Medulla oblongata (tissue), 1 donor: ENCODE measurements at regions not wholly inside any gene's neighbourhood (a gene's known extent, or its start where the extent isn't known, plus 50 kb on each side); places are given as distances from the start of the nearest gene placed in this dataset.

Experiments
- DNase-seq: peaks from one replicate; pipeline ENCODE4 v3.0.0-alpha.2; 2015; ENCODE audit errors: extremely low spot score

GRCh38 chr12:71239731-71240130, 81.9 kb upstream of the TSPAN8 start:
- DNase-seq, result peak; percentile 14

GRCh38 chr12:71237128-71237527, 79.3 kb upstream of the TSPAN8 start:
- no peak for DNase-seq

DNA sequence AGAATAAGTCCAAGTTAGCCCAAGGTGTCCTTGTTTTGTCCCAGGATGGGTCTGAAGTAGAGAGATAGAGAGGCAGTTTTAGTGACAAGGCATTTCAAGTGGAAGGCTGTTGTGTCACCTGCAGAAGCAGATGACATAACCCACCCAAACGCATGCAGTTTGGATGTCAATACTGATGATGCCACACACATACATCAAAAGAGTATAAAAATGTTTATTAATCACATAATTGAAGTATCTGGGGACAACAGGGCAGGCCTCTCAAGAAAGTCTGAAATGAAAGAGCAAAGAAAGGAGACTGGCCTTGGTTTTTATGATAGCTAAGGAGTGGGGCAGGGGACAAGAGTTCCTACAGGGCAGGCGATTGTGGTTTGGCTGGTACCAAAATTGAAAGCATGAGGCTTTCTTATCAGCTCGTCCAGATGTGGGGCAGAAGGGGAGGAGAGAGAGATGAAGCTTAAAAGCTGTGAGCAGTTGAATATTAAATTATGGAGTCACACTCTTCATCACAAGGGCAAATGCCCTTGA, 78.4 kb upstream of the TSPAN8 start:
- no peak for DNase-seq

GRCh38 chr12:71233083-71233482, 75.3 kb upstream of the TSPAN8 start:
- DNase-seq, result no peak

GRCh38 chr12:71230542-71230941, 72.7 kb upstream of the TSPAN8 start:
- DNase-seq, result no peak

DNA sequence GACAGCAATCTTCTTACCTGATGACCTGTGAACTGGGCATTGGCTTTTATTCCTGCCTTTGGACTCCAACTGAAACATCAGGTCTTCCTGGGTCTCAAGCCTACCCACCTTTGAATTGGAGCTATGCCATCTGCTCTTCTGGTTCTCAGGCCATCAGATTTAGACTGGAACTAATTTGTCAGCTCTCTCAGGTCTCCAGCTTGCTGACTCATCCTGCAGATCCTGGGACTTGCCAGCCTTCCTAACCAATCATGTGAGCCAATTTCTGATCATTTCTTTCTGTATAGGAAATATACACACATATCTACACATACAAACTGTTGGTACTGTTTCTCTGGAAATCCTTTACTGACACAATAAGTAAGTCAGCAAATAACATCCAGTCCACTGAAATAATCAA, 65.3 kb upstream of the TSPAN8 start:
- DNase-seq, result no peak

DNA sequence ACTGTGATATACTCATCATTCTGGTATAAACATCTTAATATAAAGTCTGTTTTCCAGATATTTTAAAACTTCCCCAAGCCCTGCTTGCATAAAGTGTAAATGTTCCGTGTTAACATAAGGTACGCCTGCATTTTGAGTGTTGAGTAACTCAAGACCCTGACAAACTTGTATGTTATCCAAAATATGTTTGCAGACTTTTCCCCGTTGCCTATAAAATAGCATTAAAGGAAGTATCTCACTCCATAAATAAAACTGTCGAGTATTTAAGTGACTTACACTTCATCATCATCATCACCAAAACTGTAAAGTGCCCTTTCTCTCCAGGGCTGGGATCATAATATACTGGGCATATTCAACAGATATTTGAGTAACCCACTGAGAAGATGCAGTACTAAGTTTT, 64.6 kb upstream of the TSPAN8 start:
- DNase-seq, result no peak

GRCh38 chr12:71220260-71220659, 62.5 kb upstream of the TSPAN8 start:
- DNase-seq, result no peak

DNA sequence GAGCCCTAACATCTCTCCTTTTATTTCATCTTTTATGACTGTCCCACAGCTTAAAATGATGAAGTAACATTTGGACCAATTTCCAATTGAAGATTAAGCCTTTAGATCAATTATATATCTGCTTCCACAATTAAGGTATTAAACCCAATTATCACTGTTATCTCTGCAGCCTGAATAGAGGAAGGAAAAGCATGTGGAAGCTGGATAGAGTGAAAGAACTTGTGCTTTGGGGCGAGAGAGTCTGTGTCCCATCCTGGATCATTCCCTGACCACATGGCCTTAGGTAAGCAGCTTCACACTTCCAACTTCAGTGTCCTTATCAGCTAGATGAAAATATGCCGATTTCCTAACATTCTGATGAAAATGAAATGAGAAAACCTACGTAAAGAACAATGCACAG, 61.4 kb upstream of the TSPAN8 start:
- DNase-seq, result no peak

DNA sequence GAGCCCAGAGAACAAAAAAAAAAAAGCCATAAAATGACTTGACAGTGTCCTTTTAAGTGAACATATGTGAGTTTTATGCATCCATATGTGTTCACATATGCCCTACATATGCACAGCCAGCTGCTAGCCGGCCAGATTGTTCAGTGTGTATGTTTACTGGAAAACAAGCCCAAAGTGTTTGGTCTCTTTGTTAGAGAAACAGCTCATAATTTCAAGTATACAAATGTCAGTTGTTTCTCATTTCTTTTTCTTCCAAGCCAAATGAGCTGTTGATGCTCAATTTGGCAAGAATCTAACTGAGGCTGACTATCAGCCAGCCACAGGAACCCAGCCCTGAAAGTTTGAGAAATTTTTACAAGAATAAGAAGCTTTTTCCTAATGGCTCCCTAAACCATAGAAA, 60.8 kb upstream of the TSPAN8 start:
- peak; percentile 12 for DNase-seq

- peak; percentile 67 for DNase-seq
Measured at GRCh38 chr12:71216725-71217579, 59.2 kb upstream of the TSPAN8 start.

DNA sequence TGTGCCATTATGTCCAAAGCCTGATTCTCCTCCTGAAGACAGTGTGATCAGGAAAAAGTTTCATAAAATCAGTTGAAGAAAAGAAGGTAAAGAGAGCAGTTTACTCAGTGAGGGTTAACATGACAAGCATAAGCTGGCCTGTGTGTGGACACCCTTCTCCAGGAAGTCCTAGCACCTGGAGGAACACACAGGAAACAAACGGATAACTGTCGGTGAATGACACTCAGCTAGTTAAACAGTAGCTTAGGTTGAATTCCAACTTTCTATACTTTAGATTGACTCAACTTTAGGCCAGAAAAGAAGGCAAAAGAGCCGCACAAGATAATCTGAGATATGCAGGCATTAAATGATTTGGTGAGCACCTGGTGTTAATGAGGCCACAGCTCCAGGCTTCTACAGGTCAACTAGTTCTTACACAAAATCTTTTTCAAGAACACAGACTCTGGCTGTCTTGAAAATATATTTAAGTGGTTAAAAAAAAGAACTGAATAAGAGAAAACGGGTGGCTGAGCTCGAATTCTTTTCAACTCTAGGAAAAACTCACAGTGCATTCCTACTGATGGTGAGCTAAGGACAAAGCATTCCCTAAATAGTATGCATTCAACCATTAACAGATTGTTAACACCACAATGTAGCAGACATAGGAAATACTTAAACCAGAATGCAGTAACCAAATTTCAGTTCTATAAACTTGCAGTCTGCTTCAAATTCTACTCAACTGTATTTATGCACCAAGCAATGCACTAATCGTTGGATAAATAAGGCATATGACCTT, 56.9 kb upstream of the TSPAN8 start:
- no peak for DNase-seq

- DNase-seq, result no peak
Measured at GRCh38 chr12:71208053-71208685, 50.4 kb upstream of the TSPAN8 start.
